Esophagus squamous epithelium (tissue), 4 donors: ENCODE measurements at regions not wholly inside any gene's neighbourhood (a gene's known extent, or its start where the extent isn't known, plus 50 kb on each side); places are given as distances from the start of the nearest gene placed in this dataset.

Experiments used
- CTCF ChIP-seq, 6 experiments: fragments of 450-650 bp in 4 of 6; fragments of 200-600 bp in 2 of 6; sonication (generic) in 2 of 6; IDR thresholded peaks; one replicate each; pipeline ENCODE4 v1.5.1; 2016 to 2019; ENCODE audit warnings: antibody characterized with exemption in 6 of 6, mild to moderate bottlenecking in 4 of 6, moderate library complexity in 4 of 6
- POLR2A ChIP-seq, 4 donors: fragments of 450-650 bp; IDR thresholded peaks; one replicate each; pipeline ENCODE4 v1.6.1; 2017; ENCODE audit warnings: antibody characterized with exemption in 4 of 4, mild to moderate bottlenecking in 4 of 4, moderate library complexity in 3 of 4

DNA sequence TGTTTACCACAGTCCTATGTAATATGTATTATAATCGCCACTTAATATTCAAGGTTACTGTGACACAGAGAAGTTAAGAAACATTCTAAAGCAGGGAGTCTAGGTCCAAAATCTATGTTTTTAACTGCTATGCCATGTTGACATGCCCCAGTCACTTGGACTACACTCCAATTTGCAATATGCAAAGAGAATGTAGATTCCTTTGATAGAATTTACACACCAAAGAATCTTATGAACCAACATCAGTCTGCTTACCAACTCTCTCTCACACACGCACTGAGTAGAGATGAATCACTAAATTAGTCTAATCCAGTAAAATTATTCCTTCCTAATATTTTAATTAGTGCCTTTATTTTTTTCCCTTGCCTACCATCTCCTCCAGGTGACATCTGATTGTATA lies 266.2 kb downstream of the OLFM3 start:
- TF ChIP-seq CTCF (IDR thresholded peaks at IDR 0.05) = no peak
- no peak for TF ChIP-seq POLR2A (IDR thresholded peaks at IDR 0.05)
